AG04449 (cell line): ENCODE measurements at regions not wholly inside any gene's neighbourhood (a gene's known extent, or its start where the extent isn't known, plus 50 kb on each side); places are given as distances from the start of the nearest gene placed in this dataset.

Experiments used
- CTCF ChIA-PET: fragments of 350-600 bp; formaldehyde crosslinking; extraction: SDS; loops from one replicate; lab custom pipeline; 2021; ENCODE audit warnings: antibody characterized with exemption; lab: Yijun Ruan, JAX
- POLR2A ChIA-PET: fragments of 400-600, 350-600 bp; formaldehyde crosslinking; extraction: SDS; loops from one replicate; lab custom pipeline; 2020; ENCODE audit warnings: antibody characterized with exemption, inconsistent platforms; lab: Yijun Ruan, JAX
- DNase-seq: peaks from one replicate; pipeline ENCODE4 v3.0.0-alpha.2; 2010; ENCODE audit warnings: low read depth, low spot score
- H3K4me3 ChIP-seq: 2 replicates; pipeline ENCODE4 v1.5.1; 2011; ENCODE audit warnings: low read depth, mild to moderate bottlenecking, control low read depth, low read length
- CTCF ChIP-seq: IDR thresholded peaks from one replicate; pipeline ENCODE4 v1.5.1; 2011; ENCODE audit warnings: mild to moderate bottlenecking, moderate library complexity, low read length, control low read depth, inconsistent platforms; ENCODE audit not compliant: insufficient read depth; ENCODE audit errors: missing control alignments

- ChIA-PET POLR2A (no interaction called here), CTCF (no interaction called here)
- no peak for TF ChIP-seq CTCF
- DNase-seq = no peak
- H3K4me3 ChIP-seq = no peak overlapping the region
Measured at GRCh38 chr1:22257290-22258275, 114.7 kb upstream of the WNT4 start.

GRCh38 chr1:22258698-22259097, 115.8 kb upstream of the WNT4 start:
- ChIA-PET POLR2A (no interaction called here), CTCF (no interaction called here)
- H3K4me3 ChIP-seq = no peak overlapping the region
- no peak for DNase-seq
- no peak for TF ChIP-seq CTCF

- ChIA-PET CTCF (no interaction called here), POLR2A (no interaction called here)
- no peak for TF ChIP-seq CTCF
- no peak for DNase-seq
- H3K4me3 ChIP-seq = no peak overlapping the region
Measured at GRCh38 chr1:22259551-22260282, 116.8 kb upstream of the WNT4 start.

GRCh38 chr1:22260860-22261432, 118.0 kb upstream of the WNT4 start:
- no peak for TF ChIP-seq CTCF
- ChIA-PET POLR2A (no interaction called here), CTCF (no interaction called here)
- H3K4me3 ChIP-seq = no peak overlapping the region
- no peak for DNase-seq

- ChIA-PET POLR2A (interaction anchor here (0.7 kb wide), 1 partner anchor 17 kb away, joined by 3 read pairs; no protein-coding TSS in a partner anchor), CTCF (no interaction called here)
- no peak for TF ChIP-seq CTCF
- DNase-seq = no peak
- H3K4me3 ChIP-seq = no peak overlapping the region
Measured at GRCh38 chr1:22261580-22261979, 118.7 kb upstream of the WNT4 start.
